ENCODE measurements at regions not wholly inside any gene's neighbourhood (a gene's known extent, or its start where the extent isn't known, plus 50 kb on each side); places are given as distances from the start of the nearest gene placed in this dataset.

- TF ChIP-seq ZNF558 (tag by site-specific recombination; IDR thresholded peaks at IDR 0.05) (no peak), PRDM1 (tag by site-specific recombination; IDR thresholded peaks at IDR 0.05) (no peak), HOXD13 (CRISPR knock-in tag; IDR thresholded peaks at IDR 0.05; ENCODE audit: borderline replicate concordance) (no peak), ZNF624 (tag by site-specific recombination; IDR thresholded peaks at IDR 0.05) (no peak), ZSCAN23 (tag by site-specific recombination; IDR thresholded peaks at IDR 0.05) (no peak), ZSCAN30 (tag by site-specific recombination; IDR thresholded peaks at IDR 0.05) (no peak), KLF8 (tag by site-specific recombination; IDR thresholded peaks at IDR 0.05) (no peak), ZNF785 (tag by site-specific recombination; IDR thresholded peaks at IDR 0.05) (no peak), ZNF202 (tag by site-specific recombination; IDR thresholded peaks at IDR 0.05; ENCODE audit: borderline replicate concordance) (no peak), HOXA7 (CRISPR knock-in tag; IDR thresholded peaks at IDR 0.05; ENCODE audit: borderline replicate concordance) (no peak), ZNF416 (tag by site-specific recombination; IDR thresholded peaks at IDR 0.05) (no peak), ZNF341 (tag by site-specific recombination; IDR thresholded peaks at IDR 0.05; ENCODE audit: low read depth) (no peak), GLI2 (tag by site-specific recombination; IDR thresholded peaks at IDR 0.05; ENCODE audit: borderline replicate concordance, low read depth) (no peak), ZNF571 (tag by site-specific recombination; IDR thresholded peaks at IDR 0.05) (no peak), ZNF548 (tag by site-specific recombination; IDR thresholded peaks at IDR 0.05) (no peak), SCRT2 (tag by site-specific recombination; IDR thresholded peaks at IDR 0.05) (no peak), ZNF391 (tag by site-specific recombination; IDR thresholded peaks at IDR 0.05; ENCODE audit: borderline replicate concordance, low read depth) (no peak), ZBTB10 (tag by site-specific recombination; IDR thresholded peaks at IDR 0.05) (no peak), ZNF580 (tag by site-specific recombination; IDR thresholded peaks at IDR 0.05) (no peak), KLF9 (tag by site-specific recombination; IDR thresholded peaks at IDR 0.05; ENCODE audit: low read depth) (no peak)
- Histone ChIP-seq H3K36me3 (ENCODE audit: control insufficient read depth in 2 of 2, insufficient read depth in 1 of 2, low read length in 2 of 2) (no peaks in the 10 kb centered on the region), H3K4me1 (ENCODE audit: control insufficient read depth, insufficient read depth, low read length) (peaks cover 3% of the 10 kb centered on the region; the same call in 1 of the 2 replicates), H3K4me3 (ENCODE audit: low read depth, low read length) (no peak overlapping the region), H3K27ac (ENCODE audit: extremely low read depth, low read depth, low read length) (no peak overlapping the region), H3K9me3 (ENCODE audit: control insufficient read depth, insufficient read depth, low read depth, low read length) (no peaks in the 10 kb centered on the region)
- POLR2A ChIA-PET = no interaction called here
- CTCF ChIA-PET = interaction anchor here (0.8 kb wide), 1 partner anchor 41 kb away, joined by 3 read pairs; no protein-coding TSS in a partner anchor
Observed at GRCh38 chr3:51620543-51620942, 50.5 kb upstream of the TEX264 start.

- H3K4me3 ChIP-seq (ENCODE audit: low read depth, low read length) = no peak overlapping the region
- no peaks in the 10 kb centered on the region for H3K36me3 ChIP-seq (ENCODE audit: control insufficient read depth in 2 of 2, insufficient read depth in 1 of 2, low read length in 2 of 2)
- no peak overlapping the region for H3K27ac ChIP-seq (ENCODE audit: extremely low read depth, low read depth, low read length)
- POLR2A ChIA-PET = no interaction called here
- CTCF ChIA-PET = interaction anchor here (0.8 kb wide), 1 partner anchor 40 kb away, joined by 3 read pairs; no protein-coding TSS in a partner anchor
- no peaks in the 10 kb centered on the region for H3K9me3 ChIP-seq (ENCODE audit: control insufficient read depth, insufficient read depth, low read depth, low read length)
- H3K4me1 ChIP-seq (ENCODE audit: control insufficient read depth, insufficient read depth, low read length) = peaks cover 3% of the 10 kb centered on the region; the same call in 1 of the 2 replicates
- TF ChIP-seq ZNF311 (tag by site-specific recombination; IDR thresholded peaks at IDR 0.05; ENCODE audit: borderline replicate concordance) (no peak), ZNF426 (tag by site-specific recombination; IDR thresholded peaks at IDR 0.05) (no peak), ZNF549 (tag by site-specific recombination; IDR thresholded peaks at IDR 0.05) (no peak), MYNN (tag by site-specific recombination; IDR thresholded peaks at IDR 0.05; ENCODE audit: borderline replicate concordance) (no peak), ZNF768 (tag by site-specific recombination; IDR thresholded peaks at IDR 0.05) (no peak), ZNF37A (tag by site-specific recombination; IDR thresholded peaks at IDR 0.05) (no peak), ZBTB17 (tag by site-specific recombination; IDR thresholded peaks at IDR 0.05) (no peak), ZSCAN4 (tag by site-specific recombination; IDR thresholded peaks at IDR 0.05) (no peak), ZNF169 (tag by site-specific recombination; IDR thresholded peaks at IDR 0.05) (no peak), ZNF140 (tag by site-specific recombination; IDR thresholded peaks at IDR 0.05) (no peak), PATZ1 (tag by site-specific recombination; IDR thresholded peaks at IDR 0.05) (no peak), GLI2 (tag by site-specific recombination; IDR thresholded peaks at IDR 0.05; ENCODE audit: borderline replicate concordance, low read depth) (no peak)
Observed at GRCh38 chr3:51621091-51621892, 49.8 kb upstream of the TEX264 start.
